Subcutaneous abdominal adipose tissue (tissue), 5 donors: ENCODE measurements at regions not wholly inside any gene's neighbourhood (a gene's known extent, or its start where the extent isn't known, plus 50 kb on each side); places are given as distances from the start of the nearest gene placed in this dataset.

Source experiments
- H3K27ac ChIP-seq: one replicate; pipeline ENCODE4 v1.7.0; 2013; ENCODE audit warnings: low read depth, mild to moderate bottlenecking, inconsistent platforms, low read length, moderate library complexity
- H3K27me3 ChIP-seq, 5 donors: one replicate each; pipeline ENCODE4 v1.7.0; 2013; ENCODE audit warnings: low read length in 5 of 5, inconsistent platforms in 1 of 5; ENCODE audit not compliant: control insufficient read depth in 5 of 5, insufficient read depth in 4 of 5
- H3K36me3 ChIP-seq, 5 donors: one replicate each; pipeline ENCODE4 v1.7.0; 2013; ENCODE audit warnings: low read length in 5 of 5; ENCODE audit not compliant: control insufficient read depth in 5 of 5, insufficient read depth in 5 of 5
- H3K4me1 ChIP-seq, 5 donors: one replicate each; pipeline ENCODE4 v1.7.0; 2013; ENCODE audit warnings: low read length in 5 of 5, mild to moderate bottlenecking in 3 of 5, moderate library complexity in 1 of 5; ENCODE audit not compliant: control insufficient read depth in 5 of 5, insufficient read depth in 5 of 5
- H3K4me3 ChIP-seq, 5 donors: one replicate each; pipeline ENCODE4 v1.7.0; 2013; ENCODE audit warnings: low read length in 5 of 5, low read depth in 1 of 5
- H3K9ac ChIP-seq, 5 donors: one replicate each; pipeline ENCODE4 v1.7.0; 2013; ENCODE audit warnings: low read length in 5 of 5, mild to moderate bottlenecking in 4 of 5, moderate library complexity in 3 of 5
- H3K9me3 ChIP-seq, 5 donors: one replicate each; pipeline ENCODE4 v1.7.0; 2013; ENCODE audit warnings: low read length in 5 of 5; ENCODE audit not compliant: control insufficient read depth in 5 of 5
- donor health status: healthy.
- donor health status: healthy.
- donor health status: healthy.
- donor health status: healthy.
- donor health status: healthy.

DNA sequence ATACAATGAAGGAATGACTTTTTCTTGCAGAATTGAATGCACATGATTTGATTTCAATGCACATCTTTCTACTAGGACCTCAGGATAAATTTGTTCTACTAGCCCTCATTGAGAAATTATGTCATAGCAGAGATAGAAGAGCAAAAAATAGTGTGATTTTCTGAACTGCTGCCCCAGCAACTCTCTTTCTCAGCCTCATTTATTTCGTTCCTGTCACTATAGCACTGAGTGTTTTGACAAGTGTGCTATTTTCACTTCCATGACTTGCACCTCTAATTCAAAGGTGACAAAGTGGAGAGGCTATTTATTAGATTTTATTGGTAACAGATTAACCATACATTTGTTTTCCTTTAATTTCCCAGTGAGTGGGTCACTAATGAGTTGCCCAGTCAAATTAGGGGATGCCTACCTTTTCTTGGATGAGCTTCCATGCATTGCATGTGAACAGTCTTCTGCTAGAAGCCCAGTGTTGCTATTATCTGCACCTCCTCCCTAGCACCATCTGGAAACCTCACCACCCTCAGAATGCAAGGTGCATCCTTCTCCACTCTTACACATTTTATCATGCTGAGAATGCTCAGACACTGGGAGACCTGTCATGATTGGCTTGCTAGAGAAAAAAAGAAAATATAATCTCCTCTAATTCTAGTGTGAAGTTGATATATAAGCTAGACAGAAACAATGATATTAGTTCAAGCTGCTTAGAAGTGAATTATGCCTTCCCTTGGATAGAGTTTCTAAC lies 119.6 kb upstream of the CTTNBP2 start:
- Histone ChIP-seq H3K36me3 (no peaks in the 10 kb centered on the region), H3K27ac (no peak overlapping the region), H3K9me3 (no peaks in the 10 kb centered on the region), H3K9ac (no peak overlapping the region), H3K27me3 (no peaks in the 10 kb centered on the region), H3K4me1 (no peaks in the 10 kb centered on the region), H3K4me3 (no peak overlapping the region)

- H3K9me3 ChIP-seq = no peaks in the 10 kb centered on the region
- H3K9ac ChIP-seq = no peak overlapping the region
- H3K27ac ChIP-seq = no peak overlapping the region
- no peaks in the 10 kb centered on the region for H3K4me1 ChIP-seq
- no peak overlapping the region for H3K4me3 ChIP-seq
- H3K36me3 ChIP-seq = no peaks in the 10 kb centered on the region
- H3K27me3 ChIP-seq = no peaks in the 10 kb centered on the region
These were observed 120.2 kb upstream of the CTTNBP2 start for GRCh38 chr7:117993377-117994003.

GRCh38 chr7:117995850-117996650 lies 122.8 kb upstream of the CTTNBP2 start:
- H3K4me3 ChIP-seq = no peak overlapping the region
- H3K27ac ChIP-seq = no peak overlapping the region
- H3K9ac ChIP-seq = no peak overlapping the region
- H3K4me1 ChIP-seq = no peaks in the 10 kb centered on the region
- H3K36me3 ChIP-seq = no peaks in the 10 kb centered on the region
- no peaks in the 10 kb centered on the region for H3K27me3 ChIP-seq
- H3K9me3 ChIP-seq = no peaks in the 10 kb centered on the region

DNA sequence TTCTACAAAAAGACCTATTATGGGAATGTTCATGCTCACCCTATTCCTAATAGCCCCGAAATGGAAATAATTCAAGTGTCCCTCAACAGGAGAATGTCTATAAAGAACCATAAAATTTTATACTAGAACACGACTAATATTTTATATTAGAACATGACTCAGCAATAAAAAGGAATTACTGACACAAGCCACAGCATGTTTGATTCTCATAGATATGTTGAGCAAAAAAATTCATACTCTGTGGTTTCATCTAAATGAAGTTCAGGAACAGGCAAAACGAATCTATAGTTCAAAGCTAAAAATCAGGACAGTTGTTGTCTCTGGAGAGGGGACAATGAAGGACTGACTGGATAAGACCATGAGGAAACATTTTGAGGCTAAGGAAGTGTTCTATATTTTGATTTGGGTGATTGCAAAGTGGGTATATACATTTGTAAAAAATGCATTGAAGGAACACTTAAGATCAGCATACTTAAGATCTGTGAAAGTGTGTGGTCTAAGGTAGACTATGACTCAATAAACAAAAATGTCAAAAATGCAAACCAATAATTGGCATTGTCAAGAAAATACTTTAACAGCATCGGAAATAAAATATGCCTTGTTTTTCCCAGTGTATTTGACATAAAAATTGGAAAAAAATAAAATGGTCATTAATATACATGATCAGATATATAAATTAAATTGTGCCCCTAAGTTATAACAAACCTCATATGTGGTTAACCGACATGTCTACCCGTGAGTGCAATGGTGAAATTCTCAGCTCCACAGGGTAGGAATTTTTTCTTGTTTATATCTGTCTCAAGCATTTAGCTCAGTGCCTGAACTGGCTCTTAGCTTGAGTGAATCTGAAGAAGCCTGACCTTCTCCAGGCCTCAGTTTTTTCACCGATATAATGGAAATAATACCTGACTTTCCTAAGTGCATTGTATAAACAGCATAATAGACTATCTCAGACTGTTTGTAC lies 124.9 kb upstream of the CTTNBP2 start:
- Histone ChIP-seq H3K4me3 (no peak overlapping the region), H3K9me3 (no peaks in the 10 kb centered on the region), H3K9ac (no peak overlapping the region), H3K4me1 (no peaks in the 10 kb centered on the region), H3K27me3 (no peaks in the 10 kb centered on the region), H3K27ac (no peak overlapping the region), H3K36me3 (no peaks in the 10 kb centered on the region)

DNA sequence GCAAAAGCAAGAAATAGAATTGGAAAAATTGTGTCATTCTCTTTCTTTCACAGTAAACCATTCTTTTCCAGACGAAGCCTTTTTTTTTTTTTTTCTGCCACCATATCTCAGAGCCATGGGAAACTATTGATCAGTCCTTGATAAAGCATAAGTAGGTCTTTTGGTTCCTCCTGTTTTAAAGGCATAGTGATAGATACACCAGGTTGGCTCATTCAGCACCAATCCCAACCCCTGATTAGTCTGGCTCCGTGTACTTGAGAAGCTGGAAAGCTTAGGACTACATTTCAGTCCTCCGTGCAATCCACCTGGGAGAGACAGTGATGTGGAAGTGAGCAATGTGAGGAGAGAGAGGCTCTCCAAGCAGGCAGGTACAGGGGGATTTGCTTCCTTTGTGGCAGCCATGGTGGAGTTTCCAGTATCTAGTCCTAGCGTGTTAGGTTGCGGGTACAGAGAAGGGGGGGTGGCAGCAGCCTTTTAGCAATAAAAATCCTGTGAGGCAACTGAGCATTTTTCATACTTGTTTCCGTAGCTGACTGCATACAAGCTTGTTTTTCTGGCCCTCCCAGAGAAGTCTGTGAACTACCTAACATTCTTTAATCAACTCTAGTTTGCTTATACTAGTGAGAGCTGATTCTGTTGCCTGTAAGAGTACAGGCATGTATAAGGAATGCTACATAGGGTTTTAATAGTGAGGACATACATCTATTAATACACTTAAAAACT lies 127.4 kb upstream of the CTTNBP2 start:
- no peak overlapping the region for H3K27ac ChIP-seq
- no peaks in the 10 kb centered on the region for H3K9me3 ChIP-seq
- H3K36me3 ChIP-seq = no peaks in the 10 kb centered on the region

DNA sequence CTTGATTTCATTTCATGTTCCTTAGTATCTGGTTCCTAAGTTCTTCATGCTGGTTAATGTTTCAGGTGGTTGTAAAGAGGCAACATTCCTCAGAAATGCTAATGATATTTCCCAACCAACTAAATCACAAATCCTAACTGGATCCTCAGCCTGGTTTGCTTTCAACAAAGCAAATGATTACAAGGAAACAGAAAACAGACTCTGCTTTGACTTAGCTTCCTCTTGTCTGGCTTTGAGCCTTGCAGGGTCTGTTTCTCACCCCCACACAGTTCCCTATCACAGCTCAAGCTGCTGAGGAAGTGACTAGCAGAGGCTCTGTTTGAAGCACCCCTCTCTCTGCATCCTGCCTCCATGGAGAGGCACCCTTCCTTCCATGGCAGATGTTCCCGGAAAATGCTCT lies 130.2 kb upstream of the CTTNBP2 start:
- Histone ChIP-seq H3K4me3 (no peak overlapping the region), H3K27ac (no peak overlapping the region), H3K9ac (no peak overlapping the region), H3K9me3 (peaks cover 0 to 4% (median 0%) of the 10 kb centered on the region in 5 donors), H3K36me3 (no peaks in the 10 kb centered on the region), H3K4me1 (no peaks in the 10 kb centered on the region), H3K27me3 (no peaks in the 10 kb centered on the region)

More for the DNA sequence above, 127.4 kb upstream of the CTTNBP2 start:
- H3K4me3 ChIP-seq = no peak overlapping the region
- H3K4me1 ChIP-seq = no peaks in the 10 kb centered on the region
- H3K9ac ChIP-seq = no peak overlapping the region
- no peaks in the 10 kb centered on the region for H3K27me3 ChIP-seq

DNA sequence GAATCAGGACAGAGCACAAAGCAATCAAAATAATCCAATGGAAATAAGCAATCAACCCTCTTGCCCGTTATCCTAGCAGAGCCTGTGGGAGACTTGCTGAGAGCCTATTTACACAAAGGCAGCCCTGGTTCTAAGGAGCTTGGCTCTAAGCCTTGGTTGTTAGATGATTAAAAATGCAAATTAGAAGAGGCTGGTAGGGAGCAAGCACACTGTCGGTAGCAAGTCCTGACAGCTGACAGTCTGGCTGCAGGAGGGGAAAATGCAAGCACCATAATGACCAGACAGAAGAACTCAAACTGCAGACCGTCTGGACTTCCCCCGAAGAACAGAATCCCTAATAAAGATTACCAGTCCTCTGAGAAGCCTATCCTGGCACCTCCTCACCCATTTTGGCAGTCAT lies 131.8 kb upstream of the CTTNBP2 start:
- H3K9me3 ChIP-seq = peaks cover 0 to 4% (median 0%) of the 10 kb centered on the region in 5 donors
- H3K9ac ChIP-seq = no peak overlapping the region
- H3K4me1 ChIP-seq = no peaks in the 10 kb centered on the region
- H3K27ac ChIP-seq = no peak overlapping the region
- no peak overlapping the region for H3K4me3 ChIP-seq
- no peaks in the 10 kb centered on the region for H3K36me3 ChIP-seq
- no peaks in the 10 kb centered on the region for H3K27me3 ChIP-seq

- Histone ChIP-seq H3K36me3 (no peaks in the 10 kb centered on the region), H3K9ac (no peak overlapping the region), H3K9me3 (peaks cover 0 to 4% (median 0%) of the 10 kb centered on the region in 5 donors), H3K27me3 (no peaks in the 10 kb centered on the region), H3K4me1 (no peaks in the 10 kb centered on the region), H3K27ac (no peak overlapping the region), H3K4me3 (no peak overlapping the region)
These were observed 133.7 kb upstream of the CTTNBP2 start for GRCh38 chr7:118006979-118007378.

- H3K27me3 ChIP-seq = no peaks in the 10 kb centered on the region
- no peaks in the 10 kb centered on the region for H3K4me1 ChIP-seq
- H3K27ac ChIP-seq = no peak overlapping the region
- H3K36me3 ChIP-seq = no peaks in the 10 kb centered on the region
- H3K9ac ChIP-seq = no peak overlapping the region
- peaks cover 0 to 4% (median 0%) of the 10 kb centered on the region in 5 donors for H3K9me3 ChIP-seq
- H3K4me3 ChIP-seq = no peak overlapping the region
These were observed 136.2 kb upstream of the CTTNBP2 start for GRCh38 chr7:118009419-118009818.
